Lower leg skin (tissue), 3 donors: ENCODE measurements at regions not wholly inside any gene's neighbourhood (a gene's known extent, or its start where the extent isn't known, plus 50 kb on each side); places are given as distances from the start of the nearest gene placed in this dataset.

ENCODE experiments used
- CTCF ChIP-seq, 3 donors: fragments of 450-650 bp; IDR thresholded peaks; one replicate each; pipeline ENCODE4 v1.5.1; 2016; ENCODE audit warnings: antibody characterized with exemption in 3 of 3, mild to moderate bottlenecking in 3 of 3, moderate library complexity in 2 of 3
- POLR2A ChIP-seq, 2 donors: fragments of 450-650 bp; IDR thresholded peaks; one replicate each; pipeline ENCODE4 v1.6.1; 2016 to 2017; ENCODE audit warnings: antibody characterized with exemption in 2 of 2, mild to moderate bottlenecking in 1 of 2, moderate library complexity in 1 of 2

DNA sequence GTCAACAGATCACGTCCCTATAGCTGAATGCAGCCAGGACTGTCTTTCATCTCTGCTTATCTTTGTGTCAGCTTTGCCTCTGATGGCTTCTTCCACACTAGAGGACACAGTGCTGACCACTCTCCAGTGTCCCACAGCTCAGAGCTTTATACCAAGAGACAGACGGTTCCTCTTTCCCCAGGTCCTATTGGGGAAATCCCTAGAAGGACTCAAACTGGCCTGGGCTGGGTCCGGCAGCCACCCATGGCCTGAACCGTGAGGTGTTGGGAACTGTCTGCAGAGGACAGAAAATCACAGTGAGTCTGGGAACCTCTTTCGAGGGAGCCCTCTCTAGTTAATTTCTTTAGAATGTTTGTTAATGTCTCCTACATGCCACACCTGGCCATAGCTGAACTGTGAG, 68.3 kb upstream of the SHB start:
- TF ChIP-seq CTCF (IDR thresholded peaks at IDR 0.05) (no peak), POLR2A (IDR thresholded peaks at IDR 0.05) (no peak)
